IPS-NIHi11 (cell line): ENCODE measurements at regions not wholly inside any gene's neighbourhood (a gene's known extent, or its start where the extent isn't known, plus 50 kb on each side); places are given as distances from the start of the nearest gene placed in this dataset.

Experiments
- DNase-seq: peaks from one replicate; pipeline ENCODE4 v3.0.0; 2012; ENCODE audit warnings: mixed read lengths, low spot score

DNA sequence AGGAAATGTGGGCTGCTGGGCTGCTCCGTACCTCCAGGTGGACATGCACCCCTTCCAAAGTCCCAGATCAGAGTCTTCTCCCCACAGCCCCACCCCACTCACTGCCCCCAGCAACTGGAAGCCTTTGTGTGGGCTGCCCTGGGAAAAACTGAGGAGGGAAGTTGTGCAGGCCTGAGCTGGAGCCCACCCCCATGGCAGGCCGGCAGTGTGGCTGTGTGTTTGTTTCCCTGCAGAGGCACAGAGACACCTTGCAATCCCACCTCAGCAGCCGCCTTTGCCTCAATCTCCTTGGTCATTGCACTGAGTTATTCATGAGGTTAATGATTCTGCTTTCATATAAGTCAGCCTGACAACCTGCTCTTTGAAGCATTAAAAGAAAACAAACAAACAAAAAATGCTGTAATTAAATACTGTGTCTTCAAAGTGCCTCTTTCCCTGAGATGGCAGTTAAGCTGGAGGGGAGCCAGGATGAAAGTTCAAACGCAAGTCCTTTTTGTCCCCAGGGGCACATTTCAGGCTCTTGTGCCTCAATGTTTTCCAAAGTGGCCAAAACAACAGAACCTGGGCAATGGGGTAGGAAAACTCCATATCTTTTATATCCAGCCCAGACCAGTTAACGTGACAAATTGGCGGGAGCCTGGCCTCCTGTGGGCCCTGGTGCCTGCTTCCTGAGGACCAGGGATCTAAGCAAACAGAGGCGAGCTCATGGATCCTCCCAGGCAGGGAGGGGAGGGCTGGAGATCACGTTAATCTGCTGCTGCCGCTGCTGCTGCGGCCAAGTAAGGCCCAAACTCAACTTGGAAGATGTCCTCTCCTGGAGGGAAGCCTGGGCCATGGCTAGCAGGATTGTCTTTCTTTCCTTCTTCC, 51.9 kb upstream of the TSPAN11 start:
- DNase-seq: no peak

DNA sequence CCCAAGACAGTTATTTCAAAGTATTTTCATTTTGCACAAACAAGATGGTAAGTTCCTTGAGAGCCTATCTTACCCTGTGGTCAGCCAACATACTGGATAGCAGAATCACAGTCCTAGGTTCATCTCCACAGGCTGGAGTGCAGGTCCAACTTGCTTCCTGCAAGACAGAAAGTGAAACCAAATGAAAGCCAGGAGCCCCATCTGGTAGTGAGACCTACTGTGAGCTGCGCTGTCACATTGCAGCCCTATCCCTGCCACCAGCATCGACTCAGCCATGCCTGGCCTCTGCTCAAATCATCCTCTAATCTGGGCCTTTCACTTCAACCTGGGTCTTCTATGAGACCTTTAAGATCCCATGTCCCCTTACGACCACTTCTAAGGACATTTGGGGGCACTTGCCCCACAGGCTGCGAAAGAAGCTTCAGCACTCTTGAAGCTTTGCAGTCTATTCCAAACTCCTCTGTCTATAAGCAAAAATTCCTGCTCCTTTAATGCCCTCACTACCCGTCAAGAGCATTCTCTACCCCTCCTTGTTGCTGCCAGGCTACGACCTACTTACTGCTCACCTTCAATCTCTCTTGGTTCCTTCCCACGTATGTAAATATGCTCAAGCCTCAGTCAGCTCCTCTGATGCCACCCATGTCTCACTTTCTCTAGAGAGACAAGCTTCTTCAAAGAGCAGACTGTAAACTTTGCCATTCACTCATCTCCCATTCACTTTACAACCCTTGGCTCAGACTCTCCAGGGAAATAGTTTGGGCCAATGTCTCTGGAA, 55.9 kb upstream of the TSPAN11 start:
- DNase-seq: no peak

- no peak for DNase-seq
Observed at GRCh38 chr12:30867415-30867814, 59.1 kb upstream of the TSPAN11 start.

GRCh38 chr12:30866256-30866655, 60.3 kb upstream of the TSPAN11 start:
- DNase-seq: no peak

- DNase-seq: no peak
Observed at GRCh38 chr12:30863839-30864238, 62.7 kb upstream of the TSPAN11 start.

DNA sequence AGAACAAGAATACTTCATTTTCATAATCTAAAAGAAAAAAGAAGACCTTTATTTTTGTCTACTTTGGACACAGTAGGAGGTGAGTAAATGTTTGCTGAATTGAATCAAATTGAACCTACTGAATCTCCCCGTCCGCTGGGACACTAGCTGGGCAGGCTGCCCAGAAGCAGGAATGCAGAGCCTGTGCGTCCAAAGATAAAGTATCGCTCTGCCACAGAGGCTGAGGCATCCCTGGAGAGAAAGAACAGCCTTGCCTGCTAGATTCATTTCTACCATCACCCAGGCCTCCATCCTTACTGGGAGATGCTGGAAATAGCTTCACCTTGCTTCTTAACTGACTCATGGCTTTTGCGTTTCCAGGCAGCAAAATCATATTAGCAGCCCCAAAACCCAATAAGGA, 64.1 kb upstream of the TSPAN11 start:
- no peak for DNase-seq

DNA sequence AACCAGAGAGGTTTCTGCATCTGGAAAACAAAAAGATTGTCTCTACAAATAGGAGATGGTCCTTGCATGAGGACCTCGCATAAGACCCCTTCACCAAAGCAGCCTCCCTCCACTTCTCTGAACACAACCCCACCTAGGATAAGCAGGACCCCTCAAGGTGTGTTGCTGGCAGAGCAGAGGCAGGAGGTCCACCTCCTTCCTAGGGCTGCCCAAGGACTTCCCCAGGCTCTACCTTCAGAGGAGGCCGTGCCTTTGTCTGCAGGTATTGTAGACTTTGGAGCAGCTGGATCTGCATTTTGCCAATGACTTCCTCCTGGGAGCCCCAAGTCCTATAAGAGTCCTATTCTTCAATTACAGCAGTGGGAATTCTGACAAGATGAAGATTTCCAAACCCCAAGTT, 67.3 kb upstream of the TSPAN11 start:
- no peak for DNase-seq

DNA sequence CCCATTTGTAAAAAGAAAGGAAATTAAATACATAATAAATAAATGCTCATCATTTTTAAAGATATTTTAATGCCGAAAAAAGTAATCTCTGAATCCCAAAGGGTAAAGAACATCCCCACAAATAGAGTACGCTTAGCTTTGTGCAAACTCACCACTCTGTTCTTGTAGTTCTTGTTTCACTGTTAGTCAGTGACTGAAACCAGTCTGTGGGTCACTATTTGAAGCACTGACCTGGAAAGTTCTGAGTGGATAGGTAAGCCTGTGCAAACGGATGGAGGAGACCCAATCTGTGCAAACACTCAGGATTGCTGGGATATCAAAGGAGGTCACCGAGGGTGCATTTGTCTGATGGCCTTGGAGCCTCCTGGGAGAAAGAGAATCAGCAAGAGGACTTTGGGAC, 68.1 kb upstream of the TSPAN11 start:
- no peak for DNase-seq

DNA sequence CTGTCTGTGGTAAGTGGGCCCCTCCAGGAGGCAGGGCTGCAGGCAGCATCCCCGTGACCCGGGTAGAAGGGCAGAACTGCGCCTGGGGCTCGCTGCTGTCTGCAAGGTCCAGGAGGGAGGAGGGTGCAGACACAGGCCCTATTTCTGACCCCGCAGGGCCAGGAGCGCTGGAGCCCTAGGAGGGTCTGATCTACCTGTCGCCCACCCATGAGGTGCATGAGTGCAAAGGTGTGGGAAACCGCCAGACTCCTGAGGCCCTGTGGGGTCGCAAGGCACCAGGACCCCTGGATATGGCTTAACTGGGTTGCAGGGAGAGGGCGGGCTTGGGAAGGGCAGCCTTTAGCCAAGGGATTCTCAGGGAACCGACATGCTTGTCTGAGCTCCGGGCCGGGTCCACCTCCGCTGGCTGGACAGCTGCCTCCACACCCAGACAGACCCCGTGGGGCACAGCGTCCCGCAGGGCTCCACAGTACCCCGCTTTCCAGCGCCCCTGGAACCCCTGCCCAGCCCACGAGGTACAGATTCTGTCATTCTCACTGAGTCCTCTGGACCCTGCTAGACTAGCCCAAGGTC, 72.9 kb upstream of the TSPAN11 start:
- DNase-seq: no peak

GRCh38 chr12:30850684-30851083, 75.9 kb upstream of the TSPAN11 start:
- DNase-seq: no peak

- DNase-seq: no peak
Observed at GRCh38 chr12:30847259-30847658, 79.3 kb upstream of the TSPAN11 start.

- no peak for DNase-seq
Observed at GRCh38 chr12:30846776-30847175, 79.8 kb upstream of the TSPAN11 start.

DNA sequence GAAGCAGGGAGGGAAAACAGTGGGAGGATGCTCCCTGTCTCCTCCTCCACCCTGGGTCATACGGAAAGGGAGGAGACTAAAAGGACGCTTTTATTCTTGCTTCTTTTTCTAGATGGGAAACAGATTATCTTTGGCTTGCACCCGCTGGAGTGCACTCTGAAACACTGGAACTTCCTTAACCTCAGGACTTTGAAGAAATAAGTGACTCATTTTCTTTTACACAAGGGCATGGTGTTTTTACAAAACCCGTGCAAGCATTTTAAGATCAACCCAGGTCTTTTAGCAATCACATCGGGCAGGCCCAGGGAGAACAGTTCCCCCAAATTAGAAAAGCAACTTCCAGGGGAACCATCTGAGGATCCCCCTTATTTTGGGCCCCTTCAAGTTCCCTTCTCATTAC, 80.9 kb upstream of the TSPAN11 start:
- no peak for DNase-seq

- DNase-seq: no peak
Observed at GRCh38 chr12:30843211-30843610, 83.3 kb upstream of the TSPAN11 start.

DNA sequence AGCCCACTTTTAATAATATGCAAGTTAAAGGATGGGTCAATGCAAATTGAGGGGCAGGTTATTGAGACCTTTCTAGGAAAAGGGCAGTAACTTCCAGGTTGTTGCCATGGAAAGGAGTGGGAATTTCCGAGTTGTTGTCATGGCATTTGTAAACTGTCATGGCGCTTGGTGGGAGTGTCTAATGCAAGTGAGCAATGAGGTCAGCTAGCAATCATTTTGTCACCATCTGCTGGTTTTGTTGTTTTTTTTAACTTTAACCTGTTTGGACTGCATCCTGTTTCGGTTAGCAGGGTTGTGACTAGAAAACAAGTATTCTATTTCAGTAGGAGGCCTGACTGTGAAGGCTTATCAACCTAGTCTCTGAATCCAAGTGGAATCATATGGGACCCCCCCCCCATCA, 85.8 kb upstream of the TSPAN11 start:
- DNase-seq: no peak

- DNase-seq: no peak
Observed at GRCh38 chr12:30839643-30840220, 85.0 kb upstream of the CAPRIN2 start.

DNA sequence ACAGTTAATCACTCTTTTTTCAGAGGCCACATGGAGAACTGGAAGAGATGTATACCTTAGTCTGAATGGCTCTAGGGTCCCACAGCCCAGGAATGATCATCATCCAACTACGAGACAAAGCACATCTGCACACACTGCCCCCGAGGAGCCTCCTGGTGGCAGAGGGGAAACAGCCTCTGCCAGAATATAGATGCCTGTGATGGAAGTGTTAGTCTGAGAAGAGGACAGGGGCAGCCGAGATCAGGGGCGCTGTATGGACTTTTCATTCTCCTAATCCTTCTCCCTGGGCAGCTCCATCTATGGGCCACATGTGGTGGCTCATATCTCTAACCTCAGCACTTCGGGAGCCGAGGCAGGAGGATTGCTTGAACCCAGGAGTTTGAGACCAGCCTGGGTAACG, 82.8 kb upstream of the CAPRIN2 start:
- no peak for DNase-seq

DNA sequence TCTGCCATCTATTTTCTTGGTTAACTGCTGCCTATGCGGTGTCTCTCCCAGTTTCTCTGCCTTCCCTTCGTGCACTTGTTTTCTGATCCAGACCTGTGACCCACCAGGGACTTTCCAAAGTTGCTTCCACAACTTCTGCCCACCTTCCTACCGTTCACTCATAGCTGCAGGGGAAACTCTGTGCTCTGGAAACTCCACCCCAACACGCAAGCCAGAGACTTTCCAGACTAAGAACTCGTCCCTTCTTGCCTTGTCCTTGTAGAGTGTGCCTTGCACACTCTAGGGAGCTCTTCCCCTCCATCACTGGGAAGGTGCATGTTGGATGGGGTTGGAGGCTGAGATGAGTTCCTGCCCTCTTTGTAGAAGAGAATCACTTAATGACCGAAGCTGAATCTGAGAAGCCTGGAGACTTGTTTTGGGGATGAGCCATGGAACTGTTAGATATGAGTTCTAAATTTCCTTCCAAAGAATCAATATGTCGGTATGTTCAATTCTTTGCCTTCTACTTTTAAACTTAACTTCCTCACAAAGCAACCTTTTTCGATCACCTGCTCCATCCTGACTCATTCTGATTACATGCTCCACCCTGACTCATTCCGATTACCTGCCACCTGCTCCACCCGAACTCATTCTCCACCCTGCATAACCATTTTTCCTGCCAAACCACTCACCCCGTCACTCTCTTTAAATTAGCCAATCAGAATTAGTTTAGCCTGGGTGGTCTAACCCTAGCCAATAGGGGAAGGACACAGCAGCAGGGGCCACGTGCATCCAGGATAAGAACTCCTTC, 82.1 kb upstream of the CAPRIN2 start:
- no peak for DNase-seq

GRCh38 chr12:30835216-30835615, 80.5 kb upstream of the CAPRIN2 start:
- DNase-seq: no peak

DNA sequence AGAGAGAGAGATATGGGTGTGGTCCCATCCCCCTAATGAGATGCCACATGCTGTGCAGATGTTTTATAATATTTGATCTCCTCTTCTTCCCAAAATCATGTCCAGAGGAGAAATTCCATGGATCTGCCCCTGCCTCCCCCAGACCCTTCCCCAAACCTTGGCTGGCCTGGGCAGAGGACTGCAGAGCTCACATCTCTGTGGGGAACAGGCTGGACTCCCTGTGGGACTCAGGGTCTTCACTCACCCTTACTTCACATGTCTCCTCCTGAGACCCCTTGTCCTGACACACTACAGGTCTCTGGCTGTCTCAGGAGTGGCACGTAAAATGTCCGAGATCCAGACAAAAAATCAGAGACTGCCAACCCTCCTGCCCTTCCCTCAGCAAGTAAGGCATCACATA, 76.0 kb upstream of the CAPRIN2 start:
- no peak for DNase-seq

- DNase-seq: no peak
Observed at GRCh38 chr12:30829876-30830275, 75.1 kb upstream of the CAPRIN2 start.

DNA sequence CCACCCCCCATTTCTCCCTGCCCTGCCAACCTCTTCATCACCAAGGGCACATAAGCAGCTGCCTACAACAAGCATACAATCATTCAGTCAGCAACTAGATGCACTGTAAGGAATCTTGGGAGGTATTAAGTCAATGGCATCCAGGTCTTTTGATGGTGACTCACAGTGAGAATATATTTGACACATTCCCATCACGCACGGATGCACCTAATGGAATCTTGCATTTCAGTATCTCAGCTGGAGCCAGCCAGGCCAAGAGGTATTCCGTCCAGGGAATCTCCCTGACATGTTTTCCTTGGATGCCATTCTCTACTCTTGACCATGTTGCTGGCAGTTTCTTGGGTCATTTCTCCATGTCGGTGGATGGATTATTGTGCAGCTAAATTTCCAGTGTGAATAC, 73.9 kb upstream of the CAPRIN2 start:
- DNase-seq: no peak
